NCI-H1436 (cell line): ENCODE measurements at regions not wholly inside any gene's neighbourhood (a gene's known extent, or its start where the extent isn't known, plus 50 kb on each side); places are given as distances from the start of the nearest gene placed in this dataset.
"Not testable (repeated sequence)": the region's sequence is repeated elsewhere in the genome, so short reads cannot be mapped to it uniquely, and the experiment has no call there.

Experiments
- DNase-seq: peaks from one replicate; lab custom pipeline; 2025; lab: John Stamatoyannopoulos, UW

DNA sequence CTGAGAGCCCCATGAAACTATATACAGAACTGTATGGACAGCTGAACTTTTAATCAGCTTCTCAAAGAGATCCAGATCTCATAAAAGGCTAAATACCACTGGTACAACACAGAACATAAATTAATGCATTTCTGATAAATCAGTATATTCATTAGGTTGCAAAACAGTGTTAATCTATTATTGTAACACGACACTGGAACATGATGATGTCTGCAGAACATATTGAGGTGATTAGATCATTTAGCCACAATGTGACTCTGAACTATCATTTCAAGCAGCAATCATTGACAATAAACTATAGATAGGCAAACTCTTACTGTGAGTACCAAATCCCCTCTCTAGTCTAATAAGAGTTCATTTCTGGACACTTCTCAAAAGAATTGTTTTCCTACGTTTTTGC is 50.3 kb downstream of the GASK1B start:
- DNase-seq: no peak

DNA sequence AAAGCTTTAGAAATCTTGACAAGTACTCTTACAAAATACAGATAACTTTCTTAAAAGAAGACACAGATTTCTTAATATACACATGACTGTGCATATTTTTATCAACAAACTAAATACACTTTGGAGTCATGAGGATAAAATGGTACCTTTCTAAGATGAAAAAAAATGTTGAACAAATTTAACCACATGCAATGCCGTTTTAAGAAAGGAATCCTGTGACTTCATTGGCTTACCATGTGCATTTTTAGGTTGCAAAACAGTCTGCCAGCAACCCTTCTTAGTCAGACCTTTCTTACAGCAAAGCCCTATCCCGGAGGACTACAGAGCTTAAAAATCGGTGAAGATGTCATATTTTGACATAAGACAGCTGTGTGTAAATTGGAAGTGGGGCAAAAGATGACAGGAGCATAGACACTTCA is 51.7 kb downstream of the GASK1B start:
- DNase-seq: no peak

DNA sequence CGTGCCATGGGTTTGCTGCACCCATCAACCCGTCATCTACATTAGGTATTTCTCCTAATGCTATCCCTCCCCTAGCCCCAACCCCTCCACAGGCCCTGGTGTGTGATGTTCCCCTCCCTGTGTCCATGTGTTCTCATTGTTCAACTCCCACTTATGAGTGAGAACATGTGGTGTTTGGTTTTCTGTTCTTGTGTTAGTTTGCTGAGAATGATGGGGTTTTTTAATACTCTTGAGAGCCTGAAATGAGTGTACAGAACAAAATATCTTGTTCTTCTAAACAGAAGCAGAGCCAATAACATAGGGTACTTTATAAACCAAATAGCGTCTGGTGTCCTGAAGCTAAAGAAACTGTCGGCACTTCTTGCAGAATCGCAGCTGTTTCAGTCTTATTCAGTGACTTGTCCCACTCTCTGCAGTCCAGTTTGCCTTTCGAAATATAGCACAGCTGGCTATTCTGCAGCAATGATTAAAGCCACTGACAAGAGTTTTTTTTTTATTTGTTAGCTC is 52.1 kb downstream of the GASK1B start:
- DNase-seq: not testable (repeated sequence)

DNA sequence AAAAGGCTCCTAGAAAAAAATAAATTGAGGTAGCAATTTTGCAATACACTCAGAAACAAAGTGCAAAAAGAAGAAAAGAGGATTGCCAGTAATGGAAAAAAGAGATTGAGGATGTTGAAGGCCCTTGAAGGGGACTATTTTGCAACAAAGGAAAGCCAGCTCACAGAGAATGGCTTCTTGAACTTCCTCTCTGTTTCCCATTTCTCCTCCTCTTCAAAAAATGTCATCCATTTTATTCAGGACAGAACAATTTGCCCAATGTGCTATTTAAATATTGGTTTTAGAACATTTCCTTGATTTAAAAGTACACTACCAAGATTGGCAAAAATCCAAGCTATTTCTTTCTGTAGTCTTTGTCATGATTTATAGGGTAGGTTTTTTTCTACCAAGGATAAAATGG is 60.2 kb downstream of the GASK1B start:
- DNase-seq: no peak

DNA sequence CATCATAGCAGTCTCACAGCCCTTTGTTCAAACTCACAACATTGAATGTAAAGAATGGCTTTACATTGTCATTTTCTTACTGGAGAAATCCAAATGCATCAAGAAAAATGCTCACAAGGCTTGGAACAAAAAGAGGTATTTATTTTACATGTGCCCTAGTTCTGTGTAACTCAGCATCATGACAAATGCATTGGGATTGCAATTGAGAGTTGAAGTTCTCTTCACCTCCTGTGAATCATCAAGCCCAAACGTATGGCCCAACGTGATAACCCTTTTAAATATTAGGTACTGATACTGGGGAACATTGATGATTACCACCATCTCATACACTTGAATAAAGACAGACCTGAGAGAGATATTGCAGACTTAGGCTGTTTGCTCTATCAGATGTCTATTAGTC is 61.6 kb downstream of the GASK1B start:
- DNase-seq: no peak

DNA sequence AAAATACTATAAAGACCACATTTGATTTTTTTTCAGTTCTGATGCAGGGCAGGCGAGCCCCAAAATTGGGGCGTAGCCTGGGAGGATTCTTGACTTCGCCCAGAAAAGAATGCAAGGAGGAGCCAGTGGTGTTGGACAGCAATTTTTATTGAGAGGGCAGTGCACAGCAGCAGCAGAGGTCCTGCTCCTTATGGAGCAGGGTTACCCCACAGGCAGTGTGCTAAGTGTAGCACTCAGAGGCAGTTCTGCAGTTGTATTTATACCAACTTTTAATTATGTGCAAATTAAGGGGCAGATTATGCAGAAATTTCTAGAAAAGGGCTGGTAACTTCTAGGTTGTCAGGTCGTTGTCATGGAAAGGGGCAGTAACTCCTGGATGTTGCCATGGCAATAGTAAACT is 69.9 kb downstream of the GASK1B start:
- DNase-seq: no peak

DNA sequence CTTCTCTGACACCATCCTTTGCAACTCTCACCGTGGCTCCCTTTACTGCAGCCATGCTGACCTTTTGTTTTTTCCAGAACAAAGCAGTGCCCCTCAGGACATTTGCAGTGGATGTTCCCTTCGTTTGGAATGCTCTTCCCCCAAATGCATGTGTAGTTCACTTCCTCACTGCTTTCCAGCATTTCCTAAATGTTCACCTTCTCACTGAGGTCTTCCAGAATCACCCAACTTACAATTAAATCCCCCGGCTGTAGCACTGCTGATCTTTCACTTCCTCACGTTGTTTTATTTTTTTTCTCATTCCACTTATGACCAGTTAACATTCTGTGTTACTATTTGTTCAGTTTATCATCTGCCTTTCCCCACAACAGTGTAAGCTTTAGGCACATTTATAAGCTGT is 73.1 kb downstream of the GASK1B start:
- no peak for DNase-seq

DNA sequence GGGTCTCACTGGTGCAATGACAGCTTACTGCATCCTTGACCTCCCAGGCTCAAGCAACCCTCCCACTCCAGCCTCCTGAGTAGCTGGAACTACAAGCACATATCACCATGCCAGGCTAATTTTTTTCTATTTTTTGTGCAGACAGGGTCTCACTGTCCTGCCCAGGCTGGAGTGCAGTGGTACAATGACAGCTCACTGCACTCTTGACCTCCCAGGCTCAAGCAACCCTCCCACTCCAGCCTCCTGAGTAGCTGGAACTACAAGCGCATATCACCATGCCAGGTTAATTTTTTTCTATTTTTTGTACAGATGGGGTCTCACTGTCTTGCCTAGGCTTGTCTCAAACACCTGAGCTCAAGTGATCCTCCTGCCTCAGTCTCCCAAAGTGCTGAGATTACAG is 74.0 kb downstream of the GASK1B start:
- no peak for DNase-seq

DNA sequence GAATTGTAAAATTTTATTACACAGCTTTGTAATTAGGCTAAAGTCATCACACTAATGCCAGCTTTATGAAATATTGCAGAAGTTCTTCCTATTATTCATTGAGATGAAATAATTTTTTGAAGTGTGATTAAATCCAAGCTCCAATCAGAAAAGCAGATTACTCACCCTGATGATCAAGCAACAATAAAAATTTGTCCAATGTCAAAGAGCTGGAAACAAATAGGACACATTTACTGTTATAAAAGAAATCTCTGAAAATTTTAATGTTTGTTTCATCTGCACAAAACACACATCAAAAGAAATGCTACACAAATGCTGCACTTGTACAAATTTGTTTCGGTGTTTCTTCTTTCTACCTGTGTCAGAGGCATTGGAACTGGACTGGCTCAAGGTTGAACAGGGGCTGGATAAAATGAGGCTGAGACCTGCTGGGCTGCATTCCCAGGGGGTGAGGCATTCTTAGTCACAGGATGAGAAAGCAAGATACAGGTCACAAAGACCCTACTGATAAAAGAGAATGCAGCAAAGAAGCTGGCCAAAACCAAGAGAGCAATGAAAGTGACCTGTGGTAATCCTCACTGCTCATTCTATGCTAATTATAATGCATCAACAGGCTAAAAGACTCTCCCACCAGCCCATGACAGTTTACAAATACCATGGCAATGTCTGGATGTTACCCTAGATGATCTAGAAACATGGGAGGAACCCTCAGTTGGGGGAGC is 78.3 kb downstream of the GASK1B start:
- DNase-seq: no peak

DNA sequence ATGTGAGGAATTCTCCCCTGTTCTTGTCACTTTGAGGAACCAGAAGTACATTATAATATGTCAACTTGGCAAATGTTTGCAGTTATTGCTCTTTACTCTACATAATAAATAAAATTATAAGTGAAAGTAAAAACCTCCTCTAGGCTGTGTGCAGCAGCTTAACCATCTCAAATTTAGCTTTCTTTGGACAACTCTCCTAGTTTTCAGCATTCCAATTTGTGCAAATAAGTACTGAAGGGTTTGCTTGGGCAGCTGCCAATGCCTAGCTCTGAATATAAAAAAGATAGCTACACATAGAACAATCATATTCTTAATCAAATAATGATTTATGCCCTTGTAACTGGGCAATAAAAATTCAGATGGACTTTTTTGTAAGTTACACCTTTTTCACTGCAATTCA is 82.5 kb downstream of the GASK1B start:
- no peak for DNase-seq

DNA sequence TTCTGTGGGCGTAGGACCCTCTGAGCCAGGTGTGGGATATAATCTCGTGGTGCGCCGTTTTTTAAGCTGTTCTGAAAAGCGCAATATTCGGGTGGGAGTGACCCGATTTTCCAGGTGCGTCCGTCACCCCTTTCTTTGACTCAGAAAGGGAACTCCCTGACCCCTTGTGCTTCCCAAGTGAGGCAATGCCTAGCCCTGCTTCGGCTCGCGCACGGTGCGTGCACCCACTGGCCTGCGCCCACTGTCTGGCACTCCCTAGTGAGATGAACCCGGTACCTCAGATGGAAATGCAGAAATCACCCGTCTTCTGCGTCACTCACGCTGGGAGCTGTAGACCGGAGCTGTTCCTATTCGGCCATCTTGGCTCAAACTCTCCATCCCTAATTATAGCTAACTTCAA is 82.9 kb downstream of the GASK1B start:
- DNase-seq: not testable (repeated sequence)

DNA sequence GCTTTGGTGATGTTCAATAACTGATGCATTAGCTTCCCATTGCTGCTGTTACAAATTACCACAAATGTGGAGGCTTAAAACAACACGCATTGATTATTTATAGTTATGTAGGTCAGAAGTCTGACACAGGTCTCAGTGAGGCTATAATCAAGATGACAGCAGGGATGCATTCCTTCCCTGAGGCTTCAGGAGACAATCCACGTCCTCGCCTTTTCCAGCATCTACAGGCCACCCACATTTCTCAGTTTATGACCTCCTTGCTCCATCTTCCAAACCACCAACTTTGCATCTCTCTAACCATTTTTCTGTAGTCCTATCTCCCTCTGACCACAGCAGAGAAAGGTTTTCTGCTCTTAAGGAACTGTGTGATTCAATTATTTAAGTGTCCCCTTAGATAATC is 92.5 kb downstream of the GASK1B start:
- DNase-seq: no peak

DNA sequence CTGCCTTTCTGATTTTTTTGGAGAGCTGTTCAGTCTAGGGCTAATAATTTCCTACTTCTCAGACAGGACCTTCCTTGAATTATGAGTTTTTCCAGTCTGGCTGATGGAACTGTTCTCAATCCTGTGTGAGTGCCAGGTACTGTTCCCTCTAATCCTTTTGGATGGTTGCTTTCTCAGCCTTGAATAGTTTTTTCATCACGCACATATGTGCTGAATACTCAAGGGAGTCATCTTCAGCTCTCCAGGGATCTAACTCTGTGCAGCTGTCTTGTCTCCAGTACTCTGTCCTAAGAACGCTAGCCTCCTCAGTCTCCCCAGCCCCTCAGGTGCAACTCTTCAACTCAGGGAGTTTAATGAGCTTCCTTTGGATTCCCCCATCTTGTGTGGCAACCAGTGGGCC is 93.2 kb downstream of the GASK1B start:
- DNase-seq: no peak

DNA sequence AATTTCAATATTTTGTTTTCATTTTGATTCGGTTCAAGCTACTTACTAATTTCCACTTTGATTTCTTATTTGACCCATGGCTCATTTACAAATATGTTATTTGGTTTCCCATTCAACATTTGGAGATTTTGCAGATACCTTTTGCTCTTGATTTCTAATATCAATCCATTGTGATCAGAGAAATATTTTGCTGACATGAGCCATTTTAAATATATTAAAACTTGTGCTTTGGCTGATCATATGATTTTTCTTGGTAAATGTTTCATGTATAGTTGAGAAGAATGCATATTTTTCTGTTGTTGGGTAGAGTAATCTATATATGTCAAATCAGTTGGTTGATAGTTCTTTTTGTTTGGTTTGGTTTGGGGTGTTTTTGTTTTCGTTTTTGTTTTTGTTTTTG is 95.0 kb downstream of the GASK1B start:
- no peak for DNase-seq

DNA sequence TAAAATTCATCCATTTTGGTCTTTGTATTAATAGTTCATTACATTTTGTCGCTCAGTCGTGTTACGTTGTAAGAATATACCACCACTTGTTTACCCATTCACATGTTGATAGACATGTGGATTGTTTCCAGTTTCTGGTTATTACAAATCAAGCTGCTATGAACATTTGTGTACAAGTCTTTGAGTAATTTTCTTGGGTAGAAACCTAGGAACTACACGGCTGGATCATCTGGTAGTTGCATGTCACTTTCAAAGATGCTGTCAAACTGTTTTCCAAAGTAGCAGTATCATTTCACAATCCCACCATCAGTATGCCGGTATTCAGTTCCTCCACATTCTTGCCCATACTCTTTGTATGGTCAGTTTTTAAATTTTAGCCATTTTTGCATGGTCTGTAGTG is 98.0 kb downstream of the GASK1B start:
- no peak for DNase-seq

DNA sequence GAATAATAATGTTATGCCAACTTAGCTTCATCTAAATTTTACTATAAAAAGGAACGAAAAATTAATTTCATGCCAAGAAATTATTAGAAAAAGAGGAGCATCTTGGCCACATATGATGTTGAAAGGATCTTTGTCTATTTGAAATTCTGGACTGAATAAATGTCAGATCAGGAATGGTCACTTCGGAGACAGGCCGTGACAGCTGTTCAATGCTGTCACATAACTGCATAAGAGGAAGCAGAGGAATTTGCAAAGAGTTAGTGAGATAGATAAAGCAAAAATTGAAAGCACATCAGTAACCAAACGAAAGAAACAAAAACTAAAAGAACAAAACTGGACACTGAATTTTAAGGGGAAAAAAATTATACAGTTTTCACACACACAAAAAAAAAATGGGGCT is 100.9 kb downstream of the GASK1B start:
- no peak for DNase-seq

DNA sequence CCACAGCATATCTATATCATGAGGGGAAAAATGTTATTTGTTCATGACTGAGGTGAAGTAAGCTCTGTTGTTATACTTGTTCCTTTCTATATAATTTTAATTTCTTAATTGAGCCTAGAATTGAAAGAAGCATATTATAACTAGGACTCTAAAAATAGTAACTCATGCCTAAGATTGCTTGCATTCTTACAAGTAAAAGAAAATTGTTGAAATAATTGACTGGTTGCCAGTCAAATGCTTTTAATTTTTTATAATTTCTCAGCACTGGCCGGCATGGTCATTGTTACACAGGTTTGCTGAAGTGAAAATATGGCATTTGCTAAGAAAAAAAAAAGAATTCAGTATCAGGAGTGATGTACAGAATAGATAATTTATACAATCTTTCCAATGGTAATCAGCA is 104.8 kb downstream of the GASK1B start:
- no peak for DNase-seq

DNA sequence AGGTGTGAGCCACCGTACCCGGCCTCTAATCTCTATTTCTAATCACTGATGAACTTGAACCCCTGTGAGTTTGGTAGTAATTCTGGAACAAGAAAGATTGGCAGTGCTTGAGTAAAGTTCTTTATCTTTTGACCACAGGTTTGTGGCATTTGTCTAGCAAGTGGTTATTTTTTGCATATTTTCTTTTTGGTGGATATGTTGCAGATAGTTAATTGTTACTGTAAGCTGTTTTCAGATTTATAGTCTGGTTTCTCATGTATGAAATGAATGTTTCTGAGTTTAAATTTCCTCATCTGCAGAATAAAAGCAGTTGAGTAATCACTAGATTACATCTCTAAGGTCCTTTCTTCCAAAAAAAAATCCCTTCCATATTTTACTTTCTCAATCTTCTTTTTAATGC is 105.2 kb downstream of the GASK1B start:
- no peak for DNase-seq

DNA sequence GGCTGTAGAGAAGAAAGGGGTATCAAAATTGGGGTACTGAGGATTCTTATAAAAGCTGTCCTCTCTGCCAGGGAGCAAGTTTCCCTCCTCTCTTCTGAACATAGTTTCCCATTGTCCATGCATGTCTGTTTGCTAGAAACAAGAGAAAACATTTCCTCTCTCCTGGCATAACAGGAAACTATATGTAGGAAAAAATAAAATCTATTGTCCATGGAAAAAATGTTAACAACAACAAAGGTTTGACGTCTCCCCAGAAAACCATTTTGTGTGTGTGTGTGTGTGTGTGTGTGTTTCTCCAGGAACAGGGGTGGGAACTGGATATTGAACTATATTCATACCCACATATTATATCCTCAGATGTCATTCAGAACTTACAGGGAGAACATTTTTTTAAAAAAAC is 107.2 kb downstream of the GASK1B start:
- DNase-seq: no peak

DNA sequence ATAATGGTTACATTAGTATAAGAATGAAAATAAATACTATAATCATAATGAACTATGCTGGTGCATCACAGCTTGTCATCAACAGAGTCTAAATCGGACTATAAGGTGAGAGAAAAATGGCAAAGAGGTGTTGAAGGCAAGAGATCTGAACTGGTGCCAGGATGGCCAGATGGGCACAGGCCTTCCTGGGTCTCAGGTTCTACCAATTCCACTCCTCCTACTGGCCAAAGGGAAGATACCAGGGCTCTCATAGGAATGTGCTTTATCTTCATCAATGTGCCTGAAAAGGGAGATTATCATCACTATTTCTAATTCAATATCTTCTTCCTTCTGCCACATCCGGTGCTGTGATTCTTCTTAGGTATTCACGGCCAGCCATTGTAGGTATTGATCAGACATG is 107.6 kb downstream of the GASK1B start:
- DNase-seq: no peak

DNA sequence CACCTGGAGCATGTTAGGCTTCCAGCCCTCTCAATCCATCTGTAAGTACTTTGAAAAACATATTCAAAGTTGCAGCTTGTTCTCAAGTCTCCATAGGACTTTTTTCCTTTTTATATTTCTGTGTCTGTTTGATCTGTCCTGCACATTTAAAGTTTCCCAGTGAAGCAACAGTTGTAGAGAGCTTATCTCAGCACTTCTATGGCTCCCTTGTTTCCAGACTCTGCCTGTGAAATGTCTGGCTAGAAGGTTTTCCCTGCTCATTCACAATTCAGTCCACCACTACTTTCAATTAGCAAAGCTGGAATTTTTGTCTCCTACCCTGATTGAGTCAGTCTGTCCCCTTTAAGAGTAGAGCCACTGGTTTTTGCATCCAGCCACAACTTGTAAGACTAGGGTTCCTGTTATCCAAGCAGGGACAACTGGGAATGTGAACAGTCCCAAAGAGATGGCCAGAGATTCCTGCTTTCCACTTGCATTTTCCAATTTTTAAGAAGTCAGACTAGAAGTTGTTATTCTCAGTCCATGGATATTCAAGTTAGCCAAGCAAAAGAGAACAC is 116.1 kb downstream of the GASK1B start:
- no peak for DNase-seq

DNA sequence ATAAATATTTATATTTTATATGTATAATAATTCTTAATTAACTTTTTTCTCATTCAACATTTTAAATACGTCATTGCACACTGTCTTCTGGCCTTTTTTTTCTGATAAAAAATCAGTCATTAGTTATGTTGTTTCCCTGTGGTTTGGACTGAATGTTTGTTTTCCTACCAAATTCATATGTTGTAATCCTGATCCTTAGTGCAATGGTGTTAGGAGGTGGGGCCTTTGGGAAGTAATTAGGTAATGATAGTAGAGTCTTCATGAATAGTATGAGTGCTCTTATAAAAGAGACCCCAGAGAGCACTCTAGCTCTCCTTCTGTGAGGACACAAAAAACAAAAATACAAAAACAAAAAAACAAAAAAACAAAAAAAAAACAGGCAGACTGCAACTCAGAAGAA is 117.2 kb downstream of the GASK1B start:
- DNase-seq: no peak

DNA sequence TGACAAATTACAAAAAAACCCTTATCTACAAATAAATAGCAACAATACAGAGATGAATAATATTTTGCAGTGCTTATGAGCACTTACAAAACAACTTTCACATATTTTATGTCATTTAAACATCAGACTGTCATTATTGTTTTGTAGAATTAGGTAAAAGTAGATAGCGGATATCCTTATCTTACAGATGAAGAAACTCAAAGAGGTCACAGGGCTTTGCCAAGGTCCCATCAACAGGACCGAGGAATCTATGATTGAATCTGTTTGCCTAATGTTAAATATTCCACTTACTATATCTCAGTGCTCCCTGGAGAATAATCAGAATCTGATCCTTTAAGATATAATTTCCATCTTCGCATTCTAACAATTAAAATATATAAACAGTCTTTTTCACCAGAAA is 119.0 kb downstream of the GASK1B start:
- DNase-seq: no peak

DNA sequence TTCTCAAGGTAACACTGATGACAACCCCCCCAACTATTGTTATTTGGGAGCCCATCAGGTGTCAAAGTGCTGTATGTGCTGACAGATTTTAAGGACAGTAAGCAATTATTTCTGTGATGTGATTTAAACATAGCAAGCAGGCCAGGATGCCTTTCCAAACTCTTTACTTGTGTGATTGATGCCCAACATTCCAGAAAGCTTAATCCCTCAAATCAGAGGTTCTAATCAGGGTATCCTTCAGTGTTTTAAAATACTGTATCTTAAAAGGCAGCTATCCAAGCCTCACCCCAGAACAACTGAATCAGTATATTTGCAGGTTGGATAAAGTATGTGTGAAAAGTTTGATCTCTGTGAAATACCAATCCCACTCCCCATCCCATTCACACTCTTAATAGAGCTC is 119.7 kb downstream of the GASK1B start:
- no peak for DNase-seq
